Mesenchymal stem cell (in vitro differentiated cells and primary cell): ENCODE measurements at regions not wholly inside any gene's neighbourhood (a gene's known extent, or its start where the extent isn't known, plus 50 kb on each side); places are given as distances from the start of the nearest gene placed in this dataset.

Experiments used
- DNase-seq: peaks from one replicate; pipeline ENCODE4 v3.0.0-alpha.2; 2013
- H2AFZ ChIP-seq: one replicate; pipeline ENCODE4 v1.6.1; 2013; ENCODE audit warnings: low read depth, mild to moderate bottlenecking, control low read depth, inconsistent platforms, low read length, moderate library complexity
- H2AK5ac ChIP-seq: 2 replicates; pipeline ENCODE4 v1.6.1; 2013; ENCODE audit warnings: low read length, moderate library complexity, mild to moderate bottlenecking, inconsistent platforms; ENCODE audit not compliant: severe bottlenecking
- H2BK120ac ChIP-seq: one replicate; pipeline ENCODE4 v1.6.1; 2013; ENCODE audit warnings: low read depth, mild to moderate bottlenecking, inconsistent platforms, low read length, moderate library complexity
- H2BK12ac ChIP-seq, 2 experiments: one replicate each; pipeline ENCODE4 v1.6.1; 2013; ENCODE audit warnings: inconsistent platforms in 2 of 2, low read length in 2 of 2, mild to moderate bottlenecking in 2 of 2, moderate library complexity in 2 of 2, control low read depth in 1 of 2
- H2BK15ac ChIP-seq: one replicate; pipeline ENCODE4 v1.6.1; 2013; ENCODE audit warnings: mild to moderate bottlenecking, low read depth, inconsistent platforms; ENCODE audit not compliant: poor library complexity, severe bottlenecking
- H2BK5ac ChIP-seq: 2 replicates; pipeline ENCODE4 v1.6.1; 2013; ENCODE audit warnings: low read depth, mild to moderate bottlenecking, low read length, control low read depth, inconsistent platforms; ENCODE audit not compliant: poor library complexity, severe bottlenecking
- H3K14ac ChIP-seq, 2 experiments: one replicate each; pipeline ENCODE4 v1.6.1; 2013; ENCODE audit warnings: inconsistent platforms in 2 of 2, low read length in 2 of 2, control low read depth in 1 of 2, mild to moderate bottlenecking in 1 of 2, moderate library complexity in 1 of 2
- H3K18ac ChIP-seq, 2 experiments: one replicate each; pipeline ENCODE4 v1.6.1; 2013; ENCODE audit warnings: inconsistent platforms in 2 of 2, low read length in 2 of 2, control low read depth in 1 of 2, low read depth in 1 of 2, mild to moderate bottlenecking in 1 of 2
- H3K23ac ChIP-seq, 2 experiments: one replicate each; pipeline ENCODE4 v1.6.1; 2013; ENCODE audit warnings: inconsistent platforms in 2 of 2, low read length in 2 of 2, mild to moderate bottlenecking in 2 of 2, moderate library complexity in 2 of 2, control low read depth in 1 of 2
- H3K27ac ChIP-seq: 2 replicates; pipeline ENCODE4 v1.5.1; 2013; ENCODE audit warnings: mild to moderate bottlenecking, moderate library complexity, low read length, control low read depth, inconsistent platforms; ENCODE audit not compliant: poor library complexity, severe bottlenecking
- H3K27me3 ChIP-seq, 2 experiments: 2 replicates each; pipeline versions ENCODE4 v1.6.1 to v1.7.0; 2013; ENCODE audit warnings: low read length in 2 of 2, mild to moderate bottlenecking in 2 of 2, moderate library complexity in 2 of 2, control low read depth in 1 of 2, inconsistent platforms in 1 of 2; ENCODE audit not compliant: control insufficient read depth in 1 of 2, insufficient read depth in 1 of 2
- H3K36me3 ChIP-seq, 2 experiments: 2 replicates each; pipeline versions ENCODE4 v1.6.1 to v1.7.0; 2013; ENCODE audit warnings: low read length in 2 of 2, control low read depth in 1 of 2, inconsistent platforms in 1 of 2, low read depth in 1 of 2, mild to moderate bottlenecking in 1 of 2; ENCODE audit not compliant: insufficient read depth in 2 of 2, control insufficient read depth in 1 of 2
- H3K4ac ChIP-seq, 2 experiments: one replicate each; pipeline ENCODE4 v1.6.1; 2013; ENCODE audit warnings: inconsistent platforms in 2 of 2, low read length in 2 of 2, mild to moderate bottlenecking in 2 of 2, moderate library complexity in 2 of 2, control low read depth in 1 of 2, low read depth in 1 of 2
- H3K4me1 ChIP-seq: 2 replicates; pipeline ENCODE4 v1.6.1; 2013; ENCODE audit warnings: low read depth, low read length, control low read depth; ENCODE audit not compliant: control insufficient read depth, insufficient read depth
- H3K4me2 ChIP-seq: 2 replicates; pipeline ENCODE4 v1.6.1; 2013; ENCODE audit warnings: low read length, mild to moderate bottlenecking, inconsistent platforms; ENCODE audit not compliant: poor library complexity, severe bottlenecking
- H3K4me3 ChIP-seq, 2 experiments: 2 replicates each; pipeline versions ENCODE4 v1.5.1 to v1.7.0; 2013; ENCODE audit warnings: low read length in 2 of 2, mild to moderate bottlenecking in 2 of 2, control low read depth in 1 of 2, low read depth in 1 of 2; ENCODE audit not compliant: insufficient read depth in 1 of 2
- H3K79me1 ChIP-seq: replicated peaks from 2 replicates; pipeline ENCODE4 v1.6.1; 2013; ENCODE audit warnings: mild to moderate bottlenecking, control low read depth, low read length, inconsistent platforms; ENCODE audit not compliant: poor library complexity, severe bottlenecking
- H3K9ac ChIP-seq: 2 replicates; pipeline ENCODE4 v1.7.0; 2013; ENCODE audit warnings: mild to moderate bottlenecking, low read length, moderate library complexity
- H3K9me3 ChIP-seq: 2 replicates; pipeline ENCODE4 v1.7.0; 2013; ENCODE audit warnings: mild to moderate bottlenecking, low read length; ENCODE audit not compliant: control insufficient read depth
- H4K8ac ChIP-seq: one replicate; pipeline ENCODE4 v1.6.1; 2013; ENCODE audit warnings: inconsistent platforms, mild to moderate bottlenecking, low read length, moderate library complexity
- H4K91ac ChIP-seq: one replicate; pipeline ENCODE4 v1.6.1; 2013; ENCODE audit warnings: mild to moderate bottlenecking, low read length, inconsistent platforms
- WGBS: methylation state at CpG from one replicate; pipeline ENCODE4 v1.1.7; 2013; ENCODE audit warnings: mixed read lengths; 5-methylcytosine and 5-hydroxymethylcytosine counted together

DNA sequence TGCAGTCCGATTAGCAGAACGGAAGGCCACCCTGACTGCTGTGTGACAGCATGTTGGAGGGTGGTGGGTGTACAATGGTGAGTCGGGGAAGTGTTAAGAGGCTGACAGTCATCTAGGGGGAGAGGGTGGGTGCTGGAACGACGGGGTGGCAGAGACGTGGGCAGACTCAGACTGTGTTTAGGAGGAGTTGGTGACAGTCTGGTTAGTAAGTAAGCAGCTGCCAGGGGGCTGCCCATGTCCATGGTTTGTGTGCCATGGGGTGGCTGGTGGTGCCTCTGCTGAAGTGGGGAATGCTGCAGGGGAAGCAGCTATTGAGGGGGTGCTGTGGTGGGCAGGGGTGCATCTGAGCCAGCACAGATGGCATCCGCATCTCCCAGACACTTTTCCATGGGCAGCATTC is 51.3 kb upstream of the BOD1 start:
- Histone ChIP-seq H2BK120ac (no peak overlapping the region), H4K91ac (no peak overlapping the region), H3K4me2 (no peak overlapping the region), H2BK15ac (no peak overlapping the region), H2AFZ (no peak overlapping the region), H3K36me3 (no peaks in the 10 kb centered on the region), H3K27ac (no peak overlapping the region), H3K9ac (no peak overlapping the region), H2BK5ac (no peak overlapping the region), H3K79me1 (no peaks in the 10 kb centered on the region), H4K8ac (no peak overlapping the region), H3K4me3 (no peak overlapping the region), H3K23ac (no peak overlapping the region), H3K4me1 (no peaks in the 10 kb centered on the region), H2BK12ac (no peak overlapping the region), H3K14ac (no peak overlapping the region), H2AK5ac (no peak overlapping the region), H3K18ac (no peak overlapping the region), H3K9me3 (peaks cover 6% of the 10 kb centered on the region), H3K27me3 (peaks cover 0 to 15% of the 10 kb centered on the region in 2 experiments), H3K4ac (no peak overlapping the region)
- DNase-seq = no peak
- 94% methylated on average over 7 of the region's 7 CpGs for WGBS

DNA sequence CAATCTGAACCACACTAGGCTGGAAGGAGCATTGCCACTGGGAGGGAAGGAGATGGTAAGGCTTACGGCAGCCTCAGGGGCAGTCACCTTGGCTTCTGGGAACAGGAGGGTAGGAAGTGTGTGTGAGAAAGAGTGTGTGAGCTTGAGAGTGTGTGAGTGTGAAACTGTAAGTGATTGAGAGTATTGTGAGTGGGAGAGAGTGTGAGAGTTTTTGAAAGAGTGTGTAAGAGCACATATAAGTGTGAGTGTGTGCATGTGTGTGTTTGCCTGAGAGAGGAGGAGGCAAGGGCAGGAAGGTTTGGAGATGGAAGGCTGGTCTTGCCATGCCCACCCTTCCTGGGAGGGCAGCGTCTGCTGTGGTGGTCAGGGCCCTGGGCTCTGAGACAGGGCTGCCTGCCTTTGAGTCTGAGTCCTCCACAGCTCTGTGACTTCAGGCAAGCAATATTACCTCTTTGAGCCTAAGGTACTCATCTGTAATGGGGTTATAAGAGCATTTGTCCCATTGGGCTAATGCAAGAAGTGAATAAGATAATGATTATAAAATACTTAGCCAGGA is 51.9 kb upstream of the BOD1 start:
- no peak overlapping the region for H3K4me3 ChIP-seq
- H3K4me1 ChIP-seq = no peaks in the 10 kb centered on the region
- 96% methylated on average over 2 of the region's 2 CpGs for WGBS

DNA sequence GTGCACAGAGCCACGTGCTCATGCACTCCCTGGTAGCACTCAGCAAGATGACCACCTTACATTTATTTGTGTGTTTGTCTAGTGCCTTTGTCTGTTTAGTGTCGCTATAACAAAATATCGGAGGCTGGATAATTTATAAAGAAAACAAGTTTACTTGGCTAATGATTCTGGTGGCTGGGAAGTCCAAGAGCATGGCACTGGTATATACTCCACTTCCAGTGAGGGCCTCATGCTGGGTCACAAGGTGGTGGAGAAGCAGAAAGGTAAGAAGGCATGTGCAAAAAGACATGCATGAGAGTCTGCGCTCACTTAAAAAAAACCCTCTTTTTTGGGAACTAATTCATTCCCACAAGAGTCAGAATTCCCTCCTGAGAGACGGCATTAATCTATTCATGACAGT is 52.5 kb upstream of the BOD1 start:
- Histone ChIP-seq H3K4me1 (no peaks in the 10 kb centered on the region), H2BK15ac (no peak overlapping the region), H2AFZ (no peak overlapping the region), H3K27me3 (peaks cover 0 to 27% of the 10 kb centered on the region in 2 experiments), H3K14ac (no peak overlapping the region), H2BK5ac (no peak overlapping the region), H3K4me3 (no peak overlapping the region), H2AK5ac (no peak overlapping the region), H3K4me2 (no peak overlapping the region), H3K9ac (no peak overlapping the region), H3K9me3 (peaks cover 6% of the 10 kb centered on the region), H3K27ac (no peak overlapping the region), H3K4ac (no peak overlapping the region), H4K91ac (no peak overlapping the region), H3K18ac (no peak overlapping the region), H2BK12ac (no peak overlapping the region), H3K79me1 (no peaks in the 10 kb centered on the region), H3K36me3 (no peaks in the 10 kb centered on the region), H4K8ac (no peak overlapping the region), H2BK120ac (no peak overlapping the region), H3K23ac (no peak overlapping the region)
- WGBS = 79% methylated on average over 5 of the region's 5 CpGs
- DNase-seq = no peak

More for the DNA sequence above, 51.9 kb upstream of the BOD1 start:
- DNase-seq = no peak
- no peak overlapping the region for H3K4ac ChIP-seq
- H3K9me3 ChIP-seq = peaks cover 6% of the 10 kb centered on the region
- H2BK5ac ChIP-seq = no peak overlapping the region
- H3K27me3 ChIP-seq = peaks cover 0 to 21% of the 10 kb centered on the region in 2 experiments
- no peak overlapping the region for H2BK15ac ChIP-seq
- H3K79me1 ChIP-seq = no peaks in the 10 kb centered on the region
- H2BK120ac ChIP-seq = no peak overlapping the region
- H3K27ac ChIP-seq = no peak overlapping the region
- H3K9ac ChIP-seq = no peak overlapping the region
- H2BK12ac ChIP-seq = no peak overlapping the region
- no peak overlapping the region for H4K8ac ChIP-seq
- peak overlapping the region in 1 of 2 experiments; percentile 30 for H3K14ac ChIP-seq
- no peak overlapping the region for H3K4me2 ChIP-seq
- H3K36me3 ChIP-seq = no peaks in the 10 kb centered on the region
- H3K23ac ChIP-seq = no peak overlapping the region
- H2AFZ ChIP-seq = no peak overlapping the region
- H4K91ac ChIP-seq = no peak overlapping the region
- H2AK5ac ChIP-seq = no peak overlapping the region
- H3K18ac ChIP-seq = no peak overlapping the region

DNA sequence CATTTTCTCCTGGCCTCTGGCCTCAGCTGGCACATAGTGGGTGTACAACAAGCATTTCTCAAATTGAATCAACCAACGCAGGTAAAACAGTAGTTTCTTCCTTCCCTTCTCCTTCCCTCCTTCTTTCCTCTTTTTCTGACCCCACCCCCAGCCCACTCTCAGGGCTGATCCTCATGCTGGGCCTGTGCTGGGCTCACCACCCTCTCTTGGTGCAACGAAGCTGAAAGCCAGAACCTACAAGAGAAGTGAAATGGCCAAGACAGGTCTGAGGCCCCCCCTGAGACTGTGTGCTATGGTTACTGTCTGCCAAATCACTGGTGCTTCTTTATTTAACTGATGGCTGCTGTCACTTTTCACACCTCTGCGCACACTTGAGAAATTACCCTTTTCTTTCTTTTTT is 53.0 kb upstream of the BOD1 start:
- Histone ChIP-seq H3K36me3 (no peaks in the 10 kb centered on the region), H3K4me3 (no peak overlapping the region), H3K27me3 (peaks cover 0 to 29% of the 10 kb centered on the region in 2 experiments), H2BK12ac (no peak overlapping the region), H2BK120ac (no peak overlapping the region), H3K4me2 (no peak overlapping the region), H3K9me3 (peaks cover 6% of the 10 kb centered on the region), H3K4ac (no peak overlapping the region), H4K8ac (no peak overlapping the region), H2BK15ac (no peak overlapping the region), H3K18ac (no peak overlapping the region), H2AK5ac (no peak overlapping the region), H3K14ac (no peak overlapping the region), H2AFZ (no peak overlapping the region), H4K91ac (no peak overlapping the region), H3K27ac (no peak overlapping the region), H3K4me1 (no peaks in the 10 kb centered on the region), H3K79me1 (no peaks in the 10 kb centered on the region), H3K23ac (no peak overlapping the region), H3K9ac (no peak overlapping the region), H2BK5ac (no peak overlapping the region)
- WGBS = 62% methylated on average over 3 of the region's 3 CpGs
- DNase-seq = no peak
